Loucy (cell line): ENCODE measurements at regions not wholly inside any gene's neighbourhood (a gene's known extent, or its start where the extent isn't known, plus 50 kb on each side); places are given as distances from the start of the nearest gene placed in this dataset.

Experiments
- CTCF ChIP-seq: fragments of 200-600 bp; sonication (generic); conservative IDR thresholded peaks from 2 replicates; pipeline ENCODE4 v1.5.1; 2014; ENCODE audit warnings: mild to moderate bottlenecking, antibody characterized with exemption, low read length
- EZH2phosphoT487 ChIP-seq: fragments of 200-600 bp; IDR thresholded peaks from 2 replicates; pipeline ENCODE4 v1.6.1; 2018; ENCODE audit warnings: antibody characterized with exemption, mild to moderate bottlenecking, moderate library complexity, borderline replicate concordance

- TF ChIP-seq EZH2phosphoT487 (no peak), CTCF (no peak)
Measured at GRCh38 chr11:91630916-91631673, 593.5 kb upstream of the FAT3 start.
